ENCODE measurements at regions not wholly inside any gene's neighbourhood (a gene's known extent, or its start where the extent isn't known, plus 50 kb on each side); places are given as distances from the start of the nearest gene placed in this dataset.

DNA sequence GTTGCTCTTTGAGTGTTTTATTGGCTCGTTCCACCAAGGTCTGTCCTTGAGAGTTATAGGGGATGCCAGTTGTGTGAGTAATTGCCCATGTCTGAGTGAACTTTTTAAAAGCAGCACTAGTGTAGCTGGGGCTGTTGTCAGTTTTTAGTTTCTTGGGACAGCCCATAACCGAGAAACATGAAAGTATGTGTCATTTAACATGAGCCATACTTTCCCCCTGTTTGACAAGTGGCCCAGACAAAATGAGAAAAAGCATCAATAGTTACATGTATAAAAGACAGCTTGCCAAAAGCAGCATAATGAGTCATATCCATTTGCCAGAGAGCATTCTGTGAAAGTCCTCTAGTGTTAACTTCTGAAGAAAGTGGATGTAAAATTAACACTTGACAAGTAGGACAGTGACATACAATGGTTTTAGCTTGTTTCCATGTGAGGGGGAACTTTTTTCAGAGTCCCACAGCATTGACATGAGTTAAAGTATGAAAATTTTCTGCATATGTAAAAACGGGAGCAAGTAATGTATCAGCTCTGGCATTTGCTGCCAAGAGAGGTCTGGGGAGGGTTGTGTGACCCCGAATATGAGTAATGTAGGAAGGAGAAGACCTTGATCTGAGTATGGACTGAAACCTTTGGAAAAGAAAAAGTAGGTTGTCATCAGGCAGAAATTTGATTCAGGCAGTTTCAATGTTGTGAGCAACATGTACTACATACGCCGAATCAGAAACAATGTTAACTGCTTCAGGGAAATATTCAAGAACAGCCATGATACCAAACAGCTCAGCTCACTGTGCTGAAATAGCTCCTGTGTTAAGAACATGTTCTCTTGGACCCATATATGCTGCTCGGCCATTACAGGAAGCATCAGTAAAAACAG, 56.8 kb upstream of the ARL4D start:
- no peak for TF ChIP-seq POLR2A (IDR thresholded peaks at IDR 0.05)
- TF ChIP-seq, protein P1, sequence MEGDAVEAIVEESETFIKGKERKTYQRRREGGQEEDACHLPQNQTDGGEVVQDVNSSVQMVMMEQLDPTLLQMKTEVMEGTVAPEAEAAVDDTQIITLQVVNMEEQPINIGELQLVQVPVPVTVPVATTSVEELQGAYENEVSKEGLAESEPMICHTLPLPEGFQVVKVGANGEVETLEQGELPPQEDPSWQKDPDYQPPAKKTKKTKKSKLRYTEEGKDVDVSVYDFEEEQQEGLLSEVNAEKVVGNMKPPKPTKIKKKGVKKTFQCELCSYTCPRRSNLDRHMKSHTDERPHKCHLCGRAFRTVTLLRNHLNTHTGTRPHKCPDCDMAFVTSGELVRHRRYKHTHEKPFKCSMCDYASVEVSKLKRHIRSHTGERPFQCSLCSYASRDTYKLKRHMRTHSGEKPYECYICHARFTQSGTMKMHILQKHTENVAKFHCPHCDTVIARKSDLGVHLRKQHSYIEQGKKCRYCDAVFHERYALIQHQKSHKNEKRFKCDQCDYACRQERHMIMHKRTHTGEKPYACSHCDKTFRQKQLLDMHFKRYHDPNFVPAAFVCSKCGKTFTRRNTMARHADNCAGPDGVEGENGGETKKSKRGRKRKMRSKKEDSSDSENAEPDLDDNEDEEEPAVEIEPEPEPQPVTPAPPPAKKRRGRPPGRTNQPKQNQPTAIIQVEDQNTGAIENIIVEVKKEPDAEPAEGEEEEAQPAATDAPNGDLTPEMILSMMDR (IDR thresholded peaks at IDR 0.05) = no peak
